GM23338 (cell line): ENCODE measurements at regions not wholly inside any gene's neighbourhood (a gene's known extent, or its start where the extent isn't known, plus 50 kb on each side); places are given as distances from the start of the nearest gene placed in this dataset.

Experiments
- ATAC-seq: fragments of 200-7000 bp; cut with Tn5 transposase; 3 replicates; pipeline ENCODE4 v1.9.1; 2020
- DNase-seq: peaks from one replicate; pipeline ENCODE4 v3.0.0-alpha.2; 2015; ENCODE audit warnings: low spot score
- H2AFZ ChIP-seq: fragments of 200-600 bp; sonication (generic); 2 replicates; pipeline ENCODE4 v1.8.0; 2016; ENCODE audit warnings: antibody characterized with exemption, mild to moderate bottlenecking, moderate library complexity
- H3F3A ChIP-seq: fragments of 200-600 bp; sonication (generic); replicated peaks from 2 replicates; pipeline ENCODE4 v1.8.0; 2017; ENCODE audit warnings: antibody characterized with exemption, mixed run types, low read depth
- H3K27ac ChIP-seq: fragments of 200-600 bp; sonication (generic); 2 replicates; pipeline ENCODE4 v1.6.1; 2016; ENCODE audit warnings: low read depth
- H3K27me3 ChIP-seq: fragments of 200-600 bp; sonication (generic); 2 replicates; pipeline ENCODE4 v1.8.0; 2016; ENCODE audit warnings: mild to moderate bottlenecking, mixed run types, moderate library complexity; ENCODE audit not compliant: insufficient read depth
- H3K36me3 ChIP-seq: fragments of 200-600 bp; sonication (generic); 2 replicates; pipeline ENCODE4 v1.8.0; 2016; ENCODE audit warnings: mild to moderate bottlenecking; ENCODE audit not compliant: insufficient read depth
- H3K4me1 ChIP-seq: fragments of 200-600 bp; sonication (generic); 2 replicates; pipeline ENCODE4 v1.8.0; 2016; ENCODE audit warnings: mild to moderate bottlenecking, moderate library complexity; ENCODE audit not compliant: insufficient read depth
- H3K4me2 ChIP-seq: fragments of 200-600 bp; sonication (generic); 2 replicates; pipeline ENCODE4 v1.7.1; 2017; ENCODE audit warnings: mixed run types
- H3K4me3 ChIP-seq: fragments of 200-600 bp; sonication (generic); 2 replicates; pipeline ENCODE4 v1.6.1; 2016; ENCODE audit warnings: mixed run types
- H3K79me2 ChIP-seq: fragments of 200-600 bp; sonication (generic); replicated peaks from 2 replicates; pipeline ENCODE4 v1.8.0; 2017; ENCODE audit warnings: mild to moderate bottlenecking; ENCODE audit not compliant: insufficient read depth
- H3K9me2 ChIP-seq: fragments of 200-600 bp; sonication (generic); 2 replicates; pipeline ENCODE4 v1.8.0; 2017; ENCODE audit not compliant: insufficient read depth
- H4K20me1 ChIP-seq: fragments of 200-600 bp; sonication (generic); replicated peaks from 2 replicates; pipeline ENCODE4 v1.8.0; 2017; ENCODE audit warnings: mild to moderate bottlenecking; ENCODE audit not compliant: insufficient read depth
- H3K27ac Mint-ChIP-seq: 2 replicates; pipeline ENCODE4 v1.8.0; 2020; ENCODE audit warnings: inconsistent platforms, mild to moderate bottlenecking, moderate library complexity, mixed read lengths
- H3K27me3 Mint-ChIP-seq: 3 replicates; pipeline ENCODE4 v1.8.0; 2022; ENCODE audit warnings: low read depth, mild to moderate bottlenecking, moderate library complexity, mixed read lengths, inconsistent platforms; ENCODE audit not compliant: insufficient read depth, poor library complexity
- H3K36me3 Mint-ChIP-seq: 3 replicates; pipeline ENCODE4 v1.8.0; 2021; ENCODE audit warnings: low read depth, mild to moderate bottlenecking, inconsistent platforms, moderate library complexity, mixed read lengths
- H3K4me1 Mint-ChIP-seq: 3 replicates; pipeline ENCODE4 v1.8.0; 2020; ENCODE audit warnings: mild to moderate bottlenecking, inconsistent platforms, mixed read lengths
- H3K4me3 Mint-ChIP-seq: 3 replicates; pipeline ENCODE4 v1.8.0; 2021; ENCODE audit warnings: moderate library complexity, mild to moderate bottlenecking, inconsistent platforms, mixed read lengths
- H3K9me3 Mint-ChIP-seq: 3 replicates; pipeline ENCODE4 v1.8.0; 2020; ENCODE audit warnings: moderate library complexity, mild to moderate bottlenecking, inconsistent platforms, mixed read lengths
- CREB1 ChIP-seq: fragments of 250-450 bp; sonication (Bioruptor Pico); IDR thresholded peaks from 2 replicates; pipeline ENCODE4 v1.5.0; 2020; ENCODE audit warnings: low read depth, mild to moderate bottlenecking, moderate library complexity
- JUNB ChIP-seq: IDR thresholded peaks from one replicate; pipeline ENCODE4 v1.6.1; 2016; ENCODE audit warnings: antibody characterized with exemption; ENCODE audit not compliant: unreplicated experiment
- NANOG ChIP-seq: IDR thresholded peaks from 2 replicates; pipeline ENCODE4 v1.6.1; 2016; ENCODE audit warnings: antibody characterized with exemption, borderline replicate concordance
- STAT1 ChIP-seq: IDR thresholded peaks from one replicate; pipeline ENCODE4 v1.6.1; 2016; ENCODE audit warnings: antibody characterized with exemption; ENCODE audit not compliant: unreplicated experiment
- ZNF114 ChIP-seq: fragments of 250-450 bp; sonication (Bioruptor Pico); IDR thresholded peaks from 2 replicates; pipeline ENCODE4 v1.5.0; 2020; ENCODE audit warnings: mild to moderate bottlenecking, moderate library complexity
- ZNF331 ChIP-seq: fragments of 250-450 bp; sonication (Bioruptor Pico); IDR thresholded peaks from 2 replicates; pipeline ENCODE4 v1.5.0; 2020; ENCODE audit warnings: low read depth, mild to moderate bottlenecking, moderate library complexity
- TF ChIP-seq, protein P1 (sequence below), 2 experiments: fragments of 200-600 bp in 1 of 2; sonication (generic) in 1 of 2; conservative IDR thresholded peaks; 2 replicates each; pipeline versions ENCODE4 v1.5.1 to v1.6.1; 2016 to 2017; ENCODE audit warnings: antibody characterized with exemption in 2 of 2, low read depth in 2 of 2, mild to moderate bottlenecking in 2 of 2, moderate library complexity in 1 of 2
- TF ChIP-seq, protein P2 (sequence below): IDR thresholded peaks from one replicate; pipeline ENCODE4 v1.6.1; 2018; ENCODE audit warnings: antibody characterized with exemption; ENCODE audit not compliant: unreplicated experiment
- TF ChIP-seq, protein P3 (sequence below): IDR thresholded peaks from 2 replicates; pipeline ENCODE4 v1.6.1; 2016; ENCODE audit warnings: antibody characterized with exemption

DNA sequence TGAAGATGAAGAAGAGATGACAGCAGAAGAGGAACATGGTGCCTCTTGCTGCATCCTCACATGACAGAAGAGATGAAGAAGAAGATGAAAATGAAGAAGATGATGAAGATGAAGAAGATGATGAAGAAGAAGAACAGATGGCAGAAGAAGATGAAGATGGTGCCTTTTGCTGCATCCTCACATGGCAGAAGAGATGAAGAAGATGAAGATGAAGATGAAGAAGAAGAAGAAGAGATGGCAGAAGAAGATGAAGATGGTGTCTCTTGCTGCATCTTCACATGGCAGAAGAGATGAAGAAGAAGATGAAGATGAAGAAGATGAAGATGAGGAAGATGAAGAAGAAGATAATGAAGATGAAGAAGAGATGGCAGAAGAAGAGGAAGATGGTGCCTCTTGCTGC is 63.7 kb upstream of the HPF1 start:
- H4K20me1 ChIP-seq: no peaks in the 10 kb centered on the region
- Mint-ChIP-seq H3K36me3 (no peaks in the 10 kb centered on the region), H3K27ac (no peak overlapping the region), H3K4me1 (peaks cover 3% of the 10 kb centered on the region; the same call in 2 of the 3 replicates), H3K27me3 (peaks cover 2% of the 10 kb centered on the region), H3K4me3 (no peak overlapping the region), H3K9me3 (peaks cover under 1% of the 10 kb centered on the region; the same call in 1 of the 3 replicates)
- no peaks in the 10 kb centered on the region for H3K36me3 ChIP-seq
- TF ChIP-seq ZNF114 (CRISPR knock-in tag) (no peak), ZNF331 (CRISPR knock-in tag) (no peak), STAT1 (no peak), NANOG (no peak)
- TF ChIP-seq, protein P1, sequence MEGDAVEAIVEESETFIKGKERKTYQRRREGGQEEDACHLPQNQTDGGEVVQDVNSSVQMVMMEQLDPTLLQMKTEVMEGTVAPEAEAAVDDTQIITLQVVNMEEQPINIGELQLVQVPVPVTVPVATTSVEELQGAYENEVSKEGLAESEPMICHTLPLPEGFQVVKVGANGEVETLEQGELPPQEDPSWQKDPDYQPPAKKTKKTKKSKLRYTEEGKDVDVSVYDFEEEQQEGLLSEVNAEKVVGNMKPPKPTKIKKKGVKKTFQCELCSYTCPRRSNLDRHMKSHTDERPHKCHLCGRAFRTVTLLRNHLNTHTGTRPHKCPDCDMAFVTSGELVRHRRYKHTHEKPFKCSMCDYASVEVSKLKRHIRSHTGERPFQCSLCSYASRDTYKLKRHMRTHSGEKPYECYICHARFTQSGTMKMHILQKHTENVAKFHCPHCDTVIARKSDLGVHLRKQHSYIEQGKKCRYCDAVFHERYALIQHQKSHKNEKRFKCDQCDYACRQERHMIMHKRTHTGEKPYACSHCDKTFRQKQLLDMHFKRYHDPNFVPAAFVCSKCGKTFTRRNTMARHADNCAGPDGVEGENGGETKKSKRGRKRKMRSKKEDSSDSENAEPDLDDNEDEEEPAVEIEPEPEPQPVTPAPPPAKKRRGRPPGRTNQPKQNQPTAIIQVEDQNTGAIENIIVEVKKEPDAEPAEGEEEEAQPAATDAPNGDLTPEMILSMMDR (conservative IDR thresholded peaks at IDR 0.05; ENCODE audit: low read depth in 2 of 2): no peak
- H3K4me1 ChIP-seq: no peaks in the 10 kb centered on the region; the same call in 1 of the 2 replicates
- H3K79me2 ChIP-seq: no peaks in the 10 kb centered on the region
- H3K9me2 ChIP-seq: no peaks in the 10 kb centered on the region; the same call in 1 of the 2 replicates
- no peak overlapping the region for H2AFZ ChIP-seq
- H3K27me3 ChIP-seq: no peaks in the 10 kb centered on the region
- ATAC-seq (no peak), DNase-seq (no peak)
- no peak overlapping the region for H3K4me2 ChIP-seq
- no peak overlapping the region for H3K4me3 ChIP-seq
- H3F3A ChIP-seq: no peaks in the 10 kb centered on the region
- H3K27ac ChIP-seq: no peak overlapping the region

DNA sequence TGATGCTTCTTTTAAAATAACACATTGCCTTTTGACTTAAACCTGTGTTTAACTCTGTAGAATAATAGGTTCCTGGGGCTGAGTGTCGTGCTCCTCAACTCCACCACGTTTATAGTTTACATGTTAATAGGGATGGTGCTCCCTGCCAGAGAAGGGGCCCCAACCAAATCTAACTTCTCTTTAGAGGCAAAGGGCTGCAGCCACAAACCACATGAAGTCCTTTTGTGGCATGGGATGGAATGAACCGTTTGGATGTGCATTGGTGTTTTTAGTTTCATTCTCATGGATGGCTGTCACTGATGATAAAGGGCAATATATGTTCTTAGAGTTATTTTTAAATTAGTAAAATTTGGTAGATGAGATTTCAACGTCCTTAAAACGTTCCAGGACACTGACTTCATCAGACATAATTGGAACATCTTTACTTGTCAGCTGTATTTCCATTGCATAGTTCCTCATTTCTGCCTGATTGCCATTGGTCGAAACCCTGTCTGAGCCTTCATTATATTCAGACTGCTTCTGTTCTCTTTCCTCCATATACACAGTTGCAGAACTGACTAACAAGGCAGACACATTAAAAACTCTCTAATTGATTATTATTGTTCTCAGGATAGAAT is 60.4 kb upstream of the HPF1 start:
- Histone ChIP-seq H3K4me1 (no peaks in the 10 kb centered on the region; the same call in 1 of the 2 replicates), H3F3A (no peaks in the 10 kb centered on the region), H3K9me2 (no peaks in the 10 kb centered on the region; the same call in 1 of the 2 replicates), H3K36me3 (no peaks in the 10 kb centered on the region), H3K27ac (no peak overlapping the region), H3K4me2 (no peak overlapping the region), H3K79me2 (no peaks in the 10 kb centered on the region), H2AFZ (no peak overlapping the region), H3K4me3 (no peak overlapping the region), H4K20me1 (no peaks in the 10 kb centered on the region), H3K27me3 (no peaks in the 10 kb centered on the region)
- Mint-ChIP-seq H3K27ac (no peak overlapping the region), H3K36me3 (no peaks in the 10 kb centered on the region), H3K4me1 (peaks cover 3% of the 10 kb centered on the region; the same call in 2 of the 3 replicates), H3K4me3 (no peak overlapping the region), H3K9me3 (no peaks in the 10 kb centered on the region), H3K27me3 (peaks cover 2% of the 10 kb centered on the region)
- DNase-seq: no peak
- no peak for ATAC-seq
- no peak for TF ChIP-seq NANOG
- TF ChIP-seq, protein P2, sequence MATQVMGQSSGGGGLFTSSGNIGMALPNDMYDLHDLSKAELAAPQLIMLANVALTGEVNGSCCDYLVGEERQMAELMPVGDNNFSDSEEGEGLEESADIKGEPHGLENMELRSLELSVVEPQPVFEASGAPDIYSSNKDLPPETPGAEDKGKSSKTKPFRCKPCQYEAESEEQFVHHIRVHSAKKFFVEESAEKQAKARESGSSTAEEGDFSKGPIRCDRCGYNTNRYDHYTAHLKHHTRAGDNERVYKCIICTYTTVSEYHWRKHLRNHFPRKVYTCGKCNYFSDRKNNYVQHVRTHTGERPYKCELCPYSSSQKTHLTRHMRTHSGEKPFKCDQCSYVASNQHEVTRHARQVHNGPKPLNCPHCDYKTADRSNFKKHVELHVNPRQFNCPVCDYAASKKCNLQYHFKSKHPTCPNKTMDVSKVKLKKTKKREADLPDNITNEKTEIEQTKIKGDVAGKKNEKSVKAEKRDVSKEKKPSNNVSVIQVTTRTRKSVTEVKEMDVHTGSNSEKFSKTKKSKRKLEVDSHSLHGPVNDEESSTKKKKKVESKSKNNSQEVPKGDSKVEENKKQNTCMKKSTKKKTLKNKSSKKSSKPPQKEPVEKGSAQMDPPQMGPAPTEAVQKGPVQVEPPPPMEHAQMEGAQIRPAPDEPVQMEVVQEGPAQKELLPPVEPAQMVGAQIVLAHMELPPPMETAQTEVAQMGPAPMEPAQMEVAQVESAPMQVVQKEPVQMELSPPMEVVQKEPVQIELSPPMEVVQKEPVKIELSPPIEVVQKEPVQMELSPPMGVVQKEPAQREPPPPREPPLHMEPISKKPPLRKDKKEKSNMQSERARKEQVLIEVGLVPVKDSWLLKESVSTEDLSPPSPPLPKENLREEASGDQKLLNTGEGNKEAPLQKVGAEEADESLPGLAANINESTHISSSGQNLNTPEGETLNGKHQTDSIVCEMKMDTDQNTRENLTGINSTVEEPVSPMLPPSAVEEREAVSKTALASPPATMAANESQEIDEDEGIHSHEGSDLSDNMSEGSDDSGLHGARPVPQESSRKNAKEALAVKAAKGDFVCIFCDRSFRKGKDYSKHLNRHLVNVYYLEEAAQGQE: no peak
- TF ChIP-seq, protein P3, sequence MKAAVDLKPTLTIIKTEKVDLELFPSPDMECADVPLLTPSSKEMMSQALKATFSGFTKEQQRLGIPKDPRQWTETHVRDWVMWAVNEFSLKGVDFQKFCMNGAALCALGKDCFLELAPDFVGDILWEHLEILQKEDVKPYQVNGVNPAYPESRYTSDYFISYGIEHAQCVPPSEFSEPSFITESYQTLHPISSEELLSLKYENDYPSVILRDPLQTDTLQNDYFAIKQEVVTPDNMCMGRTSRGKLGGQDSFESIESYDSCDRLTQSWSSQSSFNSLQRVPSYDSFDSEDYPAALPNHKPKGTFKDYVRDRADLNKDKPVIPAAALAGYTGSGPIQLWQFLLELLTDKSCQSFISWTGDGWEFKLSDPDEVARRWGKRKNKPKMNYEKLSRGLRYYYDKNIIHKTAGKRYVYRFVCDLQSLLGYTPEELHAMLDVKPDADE: no peak
- no peak for TF ChIP-seq JUNB
- TF ChIP-seq CREB1 (CRISPR knock-in tag): no peak
- no peak for TF ChIP-seq STAT1
